Endothelial cell of hepatic sinusoid (primary cell): ENCODE measurements at regions not wholly inside any gene's neighbourhood (a gene's known extent, or its start where the extent isn't known, plus 50 kb on each side); places are given as distances from the start of the nearest gene placed in this dataset.
"Not testable (repeated sequence)": the region's sequence is repeated elsewhere in the genome, so short reads cannot be mapped to it uniquely, and the experiment has no call there.

Experiments used
- in situ Hi-C: cut with HindIII; loops from 2 replicates; pipeline ENCODE4 v1.10.0; 2017; ENCODE audit warnings: low sequenced_read_pairs

DNA sequence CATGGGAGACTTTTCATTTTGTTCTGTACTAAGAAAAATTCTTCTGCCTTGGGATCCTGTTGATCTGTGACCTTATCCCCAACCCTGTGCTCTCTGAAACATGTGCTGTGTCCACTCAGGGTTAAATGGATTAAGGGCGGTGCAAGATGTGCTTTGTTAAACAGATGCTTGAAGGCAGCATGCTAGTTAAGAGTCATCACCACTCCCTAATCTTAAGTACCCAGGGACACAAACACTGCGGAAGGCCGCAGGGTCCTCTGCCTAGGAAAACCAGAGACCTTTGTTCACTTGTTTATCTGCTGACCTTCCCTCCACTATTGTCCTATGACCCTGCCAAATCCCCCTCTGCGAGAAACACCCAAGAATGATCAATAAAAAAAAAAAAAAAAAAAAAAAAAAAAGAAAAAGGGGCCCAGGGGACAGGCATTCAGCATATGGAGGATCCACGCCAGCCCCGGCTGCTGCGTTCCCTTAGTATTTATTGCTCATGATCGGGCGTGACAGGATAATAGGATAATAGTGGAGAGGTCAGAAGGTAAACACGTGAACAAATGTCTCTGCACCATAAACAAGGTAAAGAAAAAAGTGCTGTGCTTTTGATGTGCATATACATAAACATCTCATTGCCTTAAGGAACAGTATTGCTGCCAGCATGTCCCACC is 113.7 kb upstream of the ZNF92 start:
- in situ Hi-C loops = not testable (repeated sequence)

DNA sequence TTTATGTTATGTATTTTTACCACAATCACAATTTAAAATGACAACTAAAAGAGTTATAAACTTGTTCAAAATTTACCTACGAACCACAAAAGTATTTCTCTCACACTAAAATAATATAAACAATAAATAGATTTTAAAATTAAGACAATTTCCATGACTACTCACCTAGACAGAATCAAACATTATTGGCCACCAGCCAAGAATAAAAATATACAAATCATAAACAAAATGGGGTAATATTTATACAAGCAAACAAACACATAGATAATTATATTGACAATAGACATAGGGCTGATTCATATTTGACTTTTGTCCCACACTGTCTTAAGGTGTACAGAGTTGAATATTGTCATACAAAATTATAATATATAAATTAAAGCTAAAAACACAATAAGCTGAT is 119.6 kb upstream of the ZNF92 start:
- in situ Hi-C loops = no loop called here

DNA sequence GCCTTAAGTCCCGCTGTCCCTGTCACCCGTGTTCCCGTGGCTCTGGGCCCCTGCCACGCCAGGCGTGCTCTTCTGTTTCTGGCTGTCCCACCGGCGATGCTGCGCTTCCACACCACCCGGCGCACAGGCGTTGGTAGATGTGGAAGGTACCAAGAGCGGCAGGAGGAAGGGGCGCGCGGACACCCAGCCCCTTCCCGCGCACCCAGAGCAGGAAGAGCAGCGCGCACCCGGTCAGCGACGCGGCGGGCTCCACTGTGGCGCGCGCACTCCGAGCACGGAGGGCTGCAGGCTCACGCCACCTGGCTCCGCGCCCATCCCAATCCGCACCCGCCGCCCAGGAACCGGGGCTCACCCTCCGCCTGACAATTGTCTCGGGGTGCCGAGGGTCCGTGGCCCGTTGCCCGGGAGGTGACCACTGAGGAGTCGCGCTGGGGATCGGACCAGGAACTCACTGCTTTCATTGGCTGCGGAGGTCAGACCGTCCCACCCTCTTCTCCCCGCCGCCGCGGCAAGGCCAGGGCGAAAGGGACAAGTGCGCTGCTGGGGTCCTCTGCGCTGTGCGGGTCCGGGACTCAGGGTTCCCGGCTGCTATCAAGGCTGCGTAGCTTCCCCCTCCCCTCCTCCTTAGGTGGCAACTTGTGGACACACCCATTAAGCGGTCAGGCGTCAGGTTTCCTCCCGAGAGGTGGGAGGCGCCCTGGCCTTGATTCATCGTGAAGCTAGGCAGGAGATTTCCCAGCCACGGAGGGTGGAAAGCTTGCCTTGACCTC is 121.6 kb upstream of the ZNF92 start:
- in situ Hi-C loops = no loop called here

DNA sequence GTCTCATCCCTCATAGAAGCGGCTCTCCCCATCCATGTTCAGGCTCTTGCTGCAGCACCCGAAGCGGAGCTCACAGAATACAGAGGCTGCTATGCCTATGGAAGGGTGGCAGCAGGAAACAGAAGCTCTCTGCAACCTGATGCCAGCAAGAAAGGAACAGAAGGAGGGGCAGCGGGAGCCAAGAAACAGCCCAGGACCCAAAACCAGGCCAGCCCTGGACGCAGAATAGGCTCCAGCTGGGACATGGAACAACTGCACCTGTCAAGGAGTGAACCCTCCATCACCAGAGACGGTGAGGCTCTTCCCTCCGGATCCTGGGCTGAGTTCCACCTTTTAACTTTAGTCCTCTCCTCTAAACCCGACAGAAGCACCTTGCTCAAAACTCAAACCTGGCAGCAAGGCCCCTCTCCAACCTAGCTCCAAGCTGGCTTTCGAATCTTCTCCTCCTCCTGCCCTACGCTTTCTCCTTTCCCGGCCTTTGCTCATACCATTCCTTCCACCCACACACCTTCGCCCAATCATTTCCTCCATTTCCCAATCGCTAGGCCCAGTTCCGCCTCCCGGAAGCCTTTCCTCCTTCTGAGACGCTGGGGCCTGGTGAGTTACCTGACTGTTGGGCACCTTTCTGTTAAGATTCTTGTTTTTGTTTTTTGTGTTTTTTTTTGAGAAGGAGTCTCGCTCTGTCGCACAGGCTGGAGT is 122.8 kb upstream of the ZNF92 start:
- in situ Hi-C loops = no loop called here

DNA sequence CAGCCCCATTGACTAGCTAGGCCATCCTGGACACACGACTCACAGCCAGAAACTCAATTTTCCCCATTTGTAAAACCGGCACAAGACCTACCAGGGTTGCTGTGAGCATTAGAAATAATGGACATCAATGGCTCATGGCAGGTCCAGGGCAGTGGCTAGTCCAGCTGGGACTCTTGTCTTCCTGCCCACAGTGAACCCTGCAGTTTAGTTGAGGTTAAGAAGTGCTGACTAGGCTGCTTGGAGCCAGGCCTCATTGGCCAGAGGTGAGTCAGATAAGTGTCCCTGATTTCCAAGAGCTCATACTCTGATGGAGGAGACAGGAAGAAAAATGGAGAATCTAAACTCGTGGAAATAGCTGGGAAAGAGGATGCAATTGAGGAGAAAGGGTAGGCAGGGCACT is 123.4 kb upstream of the ZNF92 start:
- in situ Hi-C loops = no loop called here

DNA sequence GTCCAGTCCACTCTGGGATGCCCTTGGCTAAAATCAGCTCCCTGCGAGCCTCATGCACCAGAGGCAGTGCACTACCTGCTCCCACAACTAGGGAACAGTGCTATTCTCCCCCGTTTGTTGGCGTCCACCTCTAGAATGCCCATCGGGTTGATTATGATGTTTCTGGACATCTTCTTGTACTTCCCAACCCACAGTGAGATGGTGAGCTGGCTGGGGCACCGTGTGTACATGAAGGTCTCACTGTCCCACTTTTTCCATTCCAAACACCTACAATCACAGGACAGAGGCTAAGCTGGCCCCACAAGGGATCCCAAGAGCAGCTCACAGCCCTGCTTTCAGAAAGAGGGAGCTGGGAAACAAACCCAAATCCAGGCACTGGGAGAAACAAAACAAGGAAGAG is 126.2 kb upstream of the ZNF92 start:
- in situ Hi-C loops = no loop called here

DNA sequence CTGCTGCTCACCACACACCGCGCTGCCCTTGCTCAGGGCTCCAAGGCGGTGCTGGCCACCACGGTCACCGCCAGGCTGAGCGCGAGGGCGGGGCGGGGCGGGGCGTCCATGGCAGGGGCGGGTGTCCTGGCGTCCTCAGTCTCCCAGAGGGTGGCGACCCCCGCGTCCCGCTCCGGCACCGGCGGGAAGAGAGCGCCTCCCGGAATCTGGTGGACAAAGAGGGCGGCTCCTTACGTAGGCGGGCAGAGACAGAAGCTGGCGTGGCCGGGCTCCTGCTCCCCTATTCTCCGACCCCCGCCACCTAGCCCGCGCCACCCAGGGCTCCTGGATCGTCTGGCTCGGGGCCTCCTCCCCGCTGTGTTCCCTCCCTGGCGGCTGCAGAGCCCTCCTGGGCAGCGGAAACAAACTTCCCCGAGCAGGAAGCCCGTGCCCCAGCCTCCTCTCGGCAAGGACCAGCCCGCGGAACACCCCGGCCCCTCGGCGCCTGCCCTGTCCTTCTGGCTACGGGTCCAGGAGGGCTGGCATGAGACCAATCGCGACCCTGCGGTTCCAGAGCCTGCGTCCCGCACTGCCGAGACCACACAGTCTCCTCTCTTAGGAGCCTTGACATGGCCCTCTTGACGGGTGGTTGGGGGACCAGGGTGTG is 133.8 kb upstream of the ZNF92 start:
- in situ Hi-C loops = no loop called here

DNA sequence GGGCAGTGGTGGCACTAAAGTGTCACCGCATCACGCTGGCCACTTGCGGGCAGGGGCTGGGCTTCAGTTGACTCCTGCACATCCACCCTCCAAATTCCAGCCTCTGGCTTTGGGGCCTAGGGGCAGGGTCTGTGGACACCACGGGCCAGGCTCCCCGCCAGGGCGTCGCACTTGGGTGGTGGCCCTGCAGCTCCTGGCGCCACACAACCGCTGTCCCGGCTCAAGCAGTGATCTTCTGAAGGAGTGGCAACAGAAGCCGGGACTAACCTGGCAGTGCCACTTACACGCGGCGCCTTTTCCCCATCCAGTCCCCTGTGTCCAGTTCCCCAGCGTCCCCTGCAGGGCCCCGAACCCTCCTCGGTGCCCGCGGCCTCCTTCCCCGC is 134.3 kb upstream of the ZNF92 start:
- in situ Hi-C loops = no loop called here

DNA sequence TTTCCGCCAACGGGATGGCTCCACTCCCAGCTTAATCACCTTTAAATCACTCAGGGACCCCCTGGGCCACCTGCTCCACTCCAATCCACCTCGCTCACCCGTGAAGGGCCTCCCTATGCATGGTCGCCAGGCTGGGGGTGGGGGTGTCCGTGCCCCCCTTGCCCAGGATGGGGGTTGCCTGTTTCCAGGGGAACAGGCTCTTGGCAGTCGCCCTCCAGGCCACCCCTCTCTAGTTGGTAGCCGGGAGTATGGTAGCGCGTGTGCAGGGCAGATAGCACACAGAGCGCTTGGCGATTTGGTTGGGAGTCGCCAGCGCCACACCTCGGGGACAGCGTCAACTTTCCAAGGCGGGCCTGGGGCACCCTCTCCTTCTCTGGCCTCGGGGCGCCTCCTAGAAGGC is 134.9 kb upstream of the ZNF92 start:
- in situ Hi-C loops = no loop called here

DNA sequence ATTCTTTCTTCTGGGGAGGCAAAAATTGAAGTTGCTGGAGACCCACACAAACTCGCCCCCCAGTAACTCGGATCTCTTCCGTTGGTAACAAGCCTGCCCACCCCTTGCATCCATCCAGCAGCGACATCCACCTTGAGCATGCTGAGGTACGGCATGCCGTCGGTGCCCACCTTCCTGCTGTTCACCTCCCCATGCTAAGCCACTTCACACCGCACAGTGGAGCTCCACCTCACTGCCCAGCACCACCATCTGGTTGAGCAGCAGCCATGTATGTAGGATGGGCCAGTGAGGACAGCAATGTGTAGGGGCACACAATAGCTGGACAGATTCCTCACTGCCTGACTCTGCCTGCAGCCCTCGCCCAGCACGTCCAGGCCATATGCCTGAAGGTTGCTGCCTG is 138.1 kb upstream of the ZNF92 start:
- in situ Hi-C loops = no loop called here

DNA sequence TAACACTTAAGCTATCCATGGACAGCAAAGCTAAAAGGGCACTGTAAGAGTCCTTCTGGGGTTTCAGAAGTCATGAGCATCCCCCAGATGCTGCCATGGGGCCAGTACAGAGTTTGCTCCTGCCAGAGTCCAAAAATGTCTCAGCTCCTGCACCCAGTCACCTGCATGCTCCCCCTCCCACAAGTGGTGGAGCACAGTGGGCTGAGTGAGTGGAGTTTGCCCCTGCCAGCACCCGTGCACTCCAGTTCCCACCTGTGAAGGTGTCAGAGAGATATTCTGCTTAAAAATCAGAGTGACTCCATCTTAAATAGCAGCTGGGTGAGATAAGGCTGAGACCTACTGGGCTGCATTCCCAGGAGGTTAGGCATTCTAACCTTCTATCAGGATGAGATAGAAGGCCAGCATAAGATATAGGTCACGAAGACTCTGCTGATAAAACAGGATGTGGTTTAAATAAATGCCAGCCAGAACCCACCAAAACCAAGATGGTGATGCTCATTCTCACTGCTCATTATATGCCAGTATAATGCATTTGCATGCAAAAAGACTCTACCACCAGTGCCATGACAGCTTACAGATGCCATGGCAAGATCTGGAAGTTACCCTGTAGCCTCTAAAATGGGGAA is 140.1 kb upstream of the ZNF92 start:
- in situ Hi-C loops = no loop called here

DNA sequence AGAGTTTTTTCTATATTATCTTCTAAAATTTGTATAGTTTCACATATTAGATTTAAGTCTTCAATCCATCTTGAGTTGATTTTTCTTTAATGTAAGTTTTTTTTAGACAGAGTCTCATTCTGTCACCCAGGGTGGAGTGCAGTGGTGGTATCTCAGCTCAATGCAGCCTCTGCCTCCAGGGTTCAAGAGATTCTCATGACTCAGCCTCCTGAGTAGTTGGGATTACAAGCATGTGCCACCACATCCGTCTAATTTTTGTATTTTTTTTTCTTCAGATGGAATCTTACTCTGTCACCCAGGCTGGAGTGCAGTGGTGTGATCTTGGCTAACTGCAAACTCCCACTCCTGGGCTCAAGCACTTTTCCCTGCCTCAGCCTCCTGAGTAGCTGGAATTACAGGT is 143.4 kb upstream of the ZNF92 start:
- in situ Hi-C loops = no loop called here

DNA sequence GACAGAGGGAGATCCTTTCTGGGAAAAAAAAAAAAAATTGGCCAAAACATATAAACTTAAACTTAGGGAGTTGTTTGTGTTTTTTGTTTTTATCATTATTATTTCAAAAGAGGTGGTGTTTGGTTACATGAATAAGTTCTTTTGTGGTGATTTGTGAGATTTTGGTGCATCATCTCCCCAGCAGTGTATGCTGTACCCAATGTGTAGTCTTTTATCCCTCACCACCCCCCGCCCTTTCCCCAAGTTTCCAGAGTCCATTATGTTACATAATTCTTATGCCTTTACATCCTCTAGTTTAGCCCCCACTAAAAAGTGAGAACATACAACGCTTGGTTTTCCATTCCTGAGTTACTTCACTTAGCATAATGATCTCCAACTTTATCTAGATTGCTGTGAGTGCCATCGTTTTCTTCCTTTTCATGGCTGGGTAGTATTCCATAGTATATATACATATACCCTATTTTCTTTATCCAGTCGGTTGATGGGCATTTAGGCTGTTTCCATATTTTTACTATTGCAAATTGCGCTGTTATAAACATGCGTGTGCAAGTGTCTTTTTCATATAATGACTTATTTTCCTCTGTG is 148.1 kb upstream of the ZNF92 start:
- in situ Hi-C loops = no loop called here

DNA sequence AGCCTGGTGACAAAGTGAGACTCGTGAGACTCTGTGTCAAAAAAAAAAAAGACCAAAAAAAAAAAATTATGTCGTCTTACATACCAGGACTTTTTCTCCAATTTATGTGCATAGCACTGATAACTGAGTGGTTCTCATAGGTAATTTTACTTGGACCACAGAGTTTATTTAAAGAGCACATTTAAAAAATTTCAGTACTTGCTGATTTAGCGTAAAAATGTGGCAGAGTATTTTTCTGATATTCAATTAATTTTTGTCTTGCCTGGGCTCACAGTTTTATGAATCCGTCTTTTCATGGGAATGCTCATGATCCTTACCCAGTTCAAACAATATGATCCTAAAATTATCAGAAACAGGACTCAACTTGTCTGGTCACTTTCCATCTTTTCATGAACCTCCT is 151.0 kb upstream of the ZNF92 start:
- in situ Hi-C loops = no loop called here

DNA sequence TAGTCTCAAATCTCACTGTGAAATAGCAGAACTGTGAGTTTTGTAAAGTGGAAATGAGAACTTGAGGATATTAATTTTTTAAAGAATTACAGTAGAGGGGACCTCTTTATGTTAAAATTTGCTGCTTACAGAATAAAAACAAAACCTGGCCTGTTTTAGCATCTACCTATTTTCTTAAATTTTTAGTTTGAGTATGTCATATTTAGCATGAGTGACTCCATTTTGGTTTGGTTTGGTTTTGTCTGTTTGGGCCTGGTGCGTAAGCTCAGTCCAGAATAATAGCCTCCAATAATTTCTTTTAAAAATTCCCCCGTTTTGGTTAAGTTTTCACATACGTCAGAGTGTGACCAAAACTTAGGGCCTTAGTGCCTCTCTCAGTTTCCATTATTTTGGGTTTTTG is 152.0 kb upstream of the ZNF92 start:
- in situ Hi-C loops = no loop called here

DNA sequence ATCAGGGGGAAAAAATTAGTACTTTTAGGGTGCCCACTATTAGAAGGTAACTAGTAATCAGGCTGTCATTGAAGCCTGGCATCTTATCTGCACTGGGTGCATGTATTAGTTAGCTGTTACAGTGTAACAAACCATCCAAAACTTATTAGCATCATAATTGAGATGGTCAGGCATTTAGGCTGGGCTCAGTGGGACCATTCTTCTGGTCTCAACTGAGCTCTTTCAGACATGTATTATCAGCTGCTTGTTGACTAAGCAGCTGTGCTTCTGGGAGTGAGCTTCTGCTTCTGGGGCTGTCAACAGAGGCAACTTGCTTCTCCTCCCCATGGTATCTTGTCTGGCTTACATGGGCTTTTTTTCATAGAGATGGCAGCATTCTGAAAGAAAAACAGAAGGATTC is 154.0 kb upstream of the ZNF92 start:
- in situ Hi-C loops = no loop called here

DNA sequence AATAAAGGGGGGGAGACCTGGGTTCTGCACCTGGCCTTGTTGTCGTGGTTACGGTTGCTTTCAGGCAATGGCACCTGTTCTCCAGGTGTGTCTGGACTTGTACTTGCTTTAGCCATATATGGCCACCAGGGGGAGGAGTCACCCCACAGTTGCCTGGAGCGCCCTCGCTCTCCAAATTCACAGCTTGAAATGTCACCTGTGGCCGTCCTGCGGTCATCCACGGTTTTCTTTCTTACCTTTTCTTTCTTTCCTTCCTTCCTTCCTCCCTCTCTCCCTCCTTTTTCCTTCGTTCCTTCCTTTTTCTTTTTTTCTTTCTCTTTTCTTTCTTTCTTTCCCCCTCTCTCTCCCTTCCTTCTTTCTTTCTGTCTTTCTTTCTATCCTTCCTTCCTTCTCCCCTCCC is 157.2 kb upstream of the ZNF92 start:
- in situ Hi-C loops = no loop called here

DNA sequence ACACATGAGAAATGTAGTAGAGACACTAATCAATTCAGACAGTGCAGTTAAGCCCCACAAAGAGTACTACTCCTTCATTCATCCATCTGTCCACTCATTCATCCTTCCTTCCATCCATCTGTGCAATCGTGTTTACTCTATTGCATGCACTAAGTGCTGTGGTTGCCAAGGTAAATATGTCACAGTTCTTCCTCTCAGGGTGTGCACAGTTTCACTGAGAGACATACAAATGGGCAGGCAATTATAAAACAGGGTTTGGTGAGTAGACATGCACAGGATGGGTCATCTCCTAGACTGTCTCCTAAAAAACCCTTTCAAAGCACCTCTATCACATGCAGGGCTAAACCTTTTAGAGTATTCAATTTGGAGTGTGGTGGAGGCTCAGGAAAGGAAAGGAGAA is 160.4 kb upstream of the ZNF92 start:
- in situ Hi-C loops = not testable (repeated sequence)

DNA sequence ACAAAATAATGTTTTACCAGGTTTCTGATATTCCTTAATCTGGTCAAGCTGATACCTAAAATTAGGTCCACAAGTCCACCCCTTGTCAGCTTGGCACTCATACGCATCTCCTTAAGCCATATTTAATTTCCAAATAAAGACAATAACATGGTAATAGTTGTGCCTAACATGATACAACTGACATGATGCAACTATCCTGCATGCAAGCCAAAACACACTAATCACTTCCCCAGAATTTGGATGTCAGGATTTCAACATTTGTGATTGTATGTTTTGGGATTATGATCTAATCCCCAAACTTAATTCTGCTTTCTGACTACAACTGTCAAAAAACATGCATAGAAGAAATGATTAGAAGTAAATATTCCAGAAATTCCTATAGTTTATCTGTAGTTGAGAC is 174.4 kb upstream of the ZNF92 start:
- in situ Hi-C loops = not testable (repeated sequence)

DNA sequence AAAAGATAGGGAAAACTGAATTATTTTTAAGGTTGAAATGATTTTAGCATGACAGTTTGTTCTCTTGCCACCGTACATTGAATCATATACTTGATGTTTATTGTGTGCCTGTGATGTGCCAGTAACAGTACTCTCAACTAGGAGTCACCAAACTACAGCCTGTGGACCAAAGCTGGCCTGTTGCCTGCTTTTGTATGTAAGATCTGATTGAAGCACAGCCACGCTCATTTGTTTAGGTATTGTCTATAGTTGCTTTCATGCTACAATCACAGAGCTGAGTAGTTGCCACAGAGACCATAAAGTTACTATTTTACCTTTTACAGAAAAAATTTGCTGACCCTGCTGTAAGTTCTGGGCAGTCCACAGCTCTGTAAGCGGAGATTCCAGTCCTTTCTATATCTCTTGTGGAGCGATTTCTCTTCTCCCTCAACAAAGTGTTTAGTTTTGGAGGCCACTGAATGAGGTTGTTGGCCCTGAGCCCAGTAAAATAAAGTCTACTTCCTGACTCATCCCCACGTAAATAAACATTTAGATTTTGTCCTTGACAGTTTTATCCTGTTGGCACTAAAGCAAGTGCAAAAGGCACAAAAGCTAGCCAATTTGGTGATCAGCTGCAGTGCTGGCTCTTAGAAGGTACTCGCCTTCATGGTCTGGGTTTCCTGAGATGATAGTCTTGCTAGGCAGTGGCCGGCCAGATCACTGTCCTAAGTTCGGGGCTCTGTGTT is 180.2 kb upstream of the ZNF92 start:
- in situ Hi-C loops = not testable (repeated sequence)
